HCT116 (cell line): ENCODE measurements at regions not wholly inside any gene's neighbourhood (a gene's known extent, or its start where the extent isn't known, plus 50 kb on each side); places are given as distances from the start of the nearest gene placed in this dataset.

Source experiments
- ATF3 ChIP-seq: IDR thresholded peaks from 2 replicates; pipeline ENCODE4 v1.6.1; 2012
- CEBPB ChIP-seq: IDR thresholded peaks from 2 replicates; pipeline ENCODE4 v1.6.1; 2012; ENCODE audit warnings: low read depth
- CTCF ChIP-seq, 3 experiments: fragments of 200-600 bp in 1 of 3; sonication (generic) in 1 of 3; IDR thresholded peaks in 2 of 3; conservative IDR thresholded peaks in 1 of 3; 2 replicates each; pipeline ENCODE4 v1.5.1; 2012 to 2017; ENCODE audit warnings: low read depth in 2 of 3, low read length in 2 of 3, antibody characterized with exemption in 1 of 3, borderline replicate concordance in 1 of 3, control low read depth in 1 of 3, mild to moderate bottlenecking in 1 of 3, mixed read lengths in 1 of 3, mixed run types in 1 of 3, moderate library complexity in 1 of 3; ENCODE audit not compliant: insufficient read depth in 1 of 3
- EZH2 ChIP-seq: fragments of 200-600 bp; sonication (generic); IDR thresholded peaks from 2 replicates; pipeline ENCODE4 v1.6.1; 2017; ENCODE audit warnings: antibody characterized with exemption, mixed run types
- MAX ChIP-seq: IDR thresholded peaks from 2 replicates; pipeline ENCODE4 v1.6.1; 2012
- POLR2A ChIP-seq: IDR thresholded peaks from 2 replicates; pipeline ENCODE4 v1.7.0; 2011; ENCODE audit warnings: borderline replicate concordance; ENCODE audit not compliant: insufficient read depth, insufficient read length; ENCODE audit errors: extremely low read depth
- POLR2AphosphoS5 ChIP-seq: IDR thresholded peaks from 2 replicates; pipeline ENCODE4 v1.6.1; 2011; ENCODE audit warnings: mild to moderate bottlenecking, low read depth, low read length, moderate library complexity
- REST ChIP-seq: IDR thresholded peaks from 2 replicates; pipeline ENCODE4 v1.6.1; 2012; ENCODE audit warnings: low read depth
- SIN3A ChIP-seq: IDR thresholded peaks from 2 replicates; pipeline ENCODE4 v1.6.1; 2012; ENCODE audit warnings: low read depth
- SP1 ChIP-seq: IDR thresholded peaks from 2 replicates; pipeline ENCODE4 v1.6.1; 2012; ENCODE audit warnings: low read depth
- SRF ChIP-seq: IDR thresholded peaks from 2 replicates; pipeline ENCODE4 v1.6.1; 2012; ENCODE audit warnings: low read depth
- TCF7L2 ChIP-seq: IDR thresholded peaks from 2 replicates; pipeline ENCODE4 v1.7.0; 2011; ENCODE audit warnings: borderline replicate concordance, inconsistent platforms; ENCODE audit not compliant: insufficient read depth, insufficient read length; ENCODE audit errors: extremely low read depth
- YY1 ChIP-seq: IDR thresholded peaks from 2 replicates; pipeline ENCODE4 v1.6.1; 2011; ENCODE audit warnings: low read length, low read depth, moderate library complexity, mild to moderate bottlenecking; ENCODE audit not compliant: insufficient replicate concordance; ENCODE audit errors: extremely low read depth
- ZFX ChIP-seq: fragments of 450-650 bp; IDR thresholded peaks from 2 replicates; pipeline ENCODE4 v1.6.1; 2017

GRCh38 chr3:102887431-102887830, 452.6 kb downstream of the ZPLD1 start:
- no peak for TF ChIP-seq POLR2A
- no peak for TF ChIP-seq YY1
- no peak for TF ChIP-seq CTCF (IDR thresholded peaks at IDR 0.05 in 2 of 3, conservative IDR thresholded peaks at IDR 0.05 in 1 of 3; ENCODE audit: borderline replicate concordance in 1 of 3, insufficient read depth in 1 of 3, low read depth in 2 of 3, low read length in 2 of 3)
- no peak for TF ChIP-seq REST
- TF ChIP-seq EZH2, result no peak
- no peak for TF ChIP-seq CEBPB
- TF ChIP-seq MAX, result no peak
- TF ChIP-seq ATF3, result no peak
- TF ChIP-seq ZFX, result no peak
- no peak for TF ChIP-seq POLR2AphosphoS5
- TF ChIP-seq SRF, result no peak
- TF ChIP-seq SP1, result no peak
- no peak for TF ChIP-seq TCF7L2
- TF ChIP-seq SIN3A, result no peak
